GM12875 (cell line): ENCODE measurements at regions not wholly inside any gene's neighbourhood (a gene's known extent, or its start where the extent isn't known, plus 50 kb on each side); places are given as distances from the start of the nearest gene placed in this dataset.
"Not testable (repeated sequence)": the region's sequence is repeated elsewhere in the genome, so short reads cannot be mapped to it uniquely, and the experiment has no call there.

Experiments used
- H3K4me3 ChIP-seq: one replicate; pipeline ENCODE4 v1.5.1; 2011; ENCODE audit warnings: low read depth, low read length, control low read depth
- CTCF ChIP-seq: IDR thresholded peaks from 2 replicates; pipeline ENCODE4 v1.5.1; 2011; ENCODE audit warnings: low read depth, mild to moderate bottlenecking, control low read depth, inconsistent platforms, low read length, moderate library complexity, borderline replicate concordance; ENCODE audit not compliant: insufficient read depth

- TF ChIP-seq CTCF = no peak
- no peak overlapping the region for H3K4me3 ChIP-seq
Measured at GRCh38 chr5:67639313-67639712, 442.7 kb upstream of the CD180 start.

- H3K4me3 ChIP-seq = no peak overlapping the region
- no peak for TF ChIP-seq CTCF
Measured at GRCh38 chr5:67636850-67637524, 440.4 kb upstream of the CD180 start.

GRCh38 chr5:67636091-67636490 lies 439.5 kb upstream of the CD180 start:
- no peak for TF ChIP-seq CTCF
- H3K4me3 ChIP-seq = no peak overlapping the region

GRCh38 chr5:67627079-67627478 lies 430.5 kb upstream of the CD180 start:
- H3K4me3 ChIP-seq = not testable (repeated sequence)

- H3K4me3 ChIP-seq = no peak overlapping the region
- TF ChIP-seq CTCF = no peak
Measured at GRCh38 chr5:67623078-67623477, 426.5 kb upstream of the CD180 start.

- TF ChIP-seq CTCF = no peak
- H3K4me3 ChIP-seq = no peak overlapping the region
Measured at GRCh38 chr5:67620424-67621397, 424.1 kb upstream of the CD180 start.

GRCh38 chr5:67619636-67620035 lies 423.0 kb upstream of the CD180 start:
- TF ChIP-seq CTCF = no peak
- H3K4me3 ChIP-seq = no peak overlapping the region
